DOHH2 (cell line): ENCODE measurements at regions not wholly inside any gene's neighbourhood (a gene's known extent, or its start where the extent isn't known, plus 50 kb on each side); places are given as distances from the start of the nearest gene placed in this dataset.

Source experiments
- EZH2phosphoT487 ChIP-seq: fragments of 200-600 bp; sonication (generic); IDR thresholded peaks from 2 replicates; pipeline ENCODE4 v1.6.1; 2017; ENCODE audit warnings: borderline replicate concordance, mild to moderate bottlenecking, antibody characterized with exemption, low read length, moderate library complexity, mixed read lengths
- TF ChIP-seq, protein P1 (sequence below): fragments of 200-600 bp; sonication (generic); IDR thresholded peaks from one replicate; pipeline ENCODE4 v1.5.1; 2014; ENCODE audit warnings: antibody characterized with exemption, mild to moderate bottlenecking, low read depth, low read length; ENCODE audit not compliant: poor library complexity, severe bottlenecking

DNA sequence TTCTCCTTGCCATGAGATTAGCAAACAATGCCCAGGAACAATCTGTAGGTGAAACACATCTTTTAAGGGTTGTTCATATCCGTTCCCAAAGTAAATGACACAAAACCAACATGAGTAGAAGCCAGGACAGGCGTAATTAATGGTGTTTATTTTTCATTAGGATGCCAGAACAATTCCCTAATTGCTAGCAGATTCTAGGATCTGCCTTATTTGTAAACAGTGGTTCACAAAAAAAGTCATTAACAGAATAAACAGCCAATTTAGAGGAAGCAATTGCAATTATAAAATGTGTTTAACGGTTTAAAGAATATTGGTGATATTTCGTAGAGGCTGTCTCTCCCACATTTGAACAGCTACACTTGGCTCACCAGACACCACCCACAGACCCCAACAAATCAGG, 250.6 kb upstream of the GPR26 start:
- TF ChIP-seq, protein P1, sequence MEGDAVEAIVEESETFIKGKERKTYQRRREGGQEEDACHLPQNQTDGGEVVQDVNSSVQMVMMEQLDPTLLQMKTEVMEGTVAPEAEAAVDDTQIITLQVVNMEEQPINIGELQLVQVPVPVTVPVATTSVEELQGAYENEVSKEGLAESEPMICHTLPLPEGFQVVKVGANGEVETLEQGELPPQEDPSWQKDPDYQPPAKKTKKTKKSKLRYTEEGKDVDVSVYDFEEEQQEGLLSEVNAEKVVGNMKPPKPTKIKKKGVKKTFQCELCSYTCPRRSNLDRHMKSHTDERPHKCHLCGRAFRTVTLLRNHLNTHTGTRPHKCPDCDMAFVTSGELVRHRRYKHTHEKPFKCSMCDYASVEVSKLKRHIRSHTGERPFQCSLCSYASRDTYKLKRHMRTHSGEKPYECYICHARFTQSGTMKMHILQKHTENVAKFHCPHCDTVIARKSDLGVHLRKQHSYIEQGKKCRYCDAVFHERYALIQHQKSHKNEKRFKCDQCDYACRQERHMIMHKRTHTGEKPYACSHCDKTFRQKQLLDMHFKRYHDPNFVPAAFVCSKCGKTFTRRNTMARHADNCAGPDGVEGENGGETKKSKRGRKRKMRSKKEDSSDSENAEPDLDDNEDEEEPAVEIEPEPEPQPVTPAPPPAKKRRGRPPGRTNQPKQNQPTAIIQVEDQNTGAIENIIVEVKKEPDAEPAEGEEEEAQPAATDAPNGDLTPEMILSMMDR, result no peak
- no peak for TF ChIP-seq EZH2phosphoT487
